GM12878 (cell line): ENCODE measurements at regions not wholly inside any gene's neighbourhood (a gene's known extent, or its start where the extent isn't known, plus 50 kb on each side); places are given as distances from the start of the nearest gene placed in this dataset.

Source experiments
- ATAC-seq: fragments of 200-7000 bp; cut with Tn5 transposase; 3 replicates; pipeline ENCODE4 v1.9.1; 2020; ENCODE audit warnings: mild to moderate bottlenecking, moderate library complexity
- BruUV-seq: library from RNA; stranded (reverse); fragments of 400-500 nt; replicated peaks from 2 replicates; lab custom pipeline; 2021; lab: Mats Ljungman, UMichigan
- CTCF ChIA-PET: fragments of 300-600 bp; sonication (Branson Sonifier 250); formaldehyde crosslinking; extraction: SDS; loops from one replicate; lab custom pipeline; 2021; ENCODE audit warnings: inconsistent platforms; lab: Yijun Ruan, JAX
- POLR2A ChIA-PET: fragments of 350-600 bp; formaldehyde crosslinking; extraction: SDS; loops from one replicate; lab custom pipeline; 2021; ENCODE audit warnings: inconsistent platforms; lab: Charles Lee
- RAD21 ChIA-PET: fragments of 300-600 bp; sonication (Branson Sonifier 250); formaldehyde crosslinking; loops from one replicate; lab custom pipeline; 2023; ENCODE audit warnings: antibody characterized with exemption; ENCODE audit not compliant: unreplicated experiment; lab: Charles Lee
- SMC1A ChIA-PET: fragments of 300-600 bp; sonication (Branson Sonifier 250); formaldehyde crosslinking; loops from one replicate; lab custom pipeline; 2023; ENCODE audit not compliant: unreplicated experiment, uncharacterized antibody; lab: Charles Lee
- DNase-seq: peaks from one replicate; pipeline ENCODE4 v3.0.0-alpha.2; 2011; ENCODE audit warnings: low read depth, low spot score
- FAIRE-seq: peaks from 3 replicates; lab custom pipeline; 2011; peaks lifted over from hg19 to GRCh38; lab: Jason Lieb, UNC
- H2AFZ ChIP-seq: 2 replicates; pipeline ENCODE4 v1.6.0; 2011; ENCODE audit warnings: low read depth, low read length, control low read depth; ENCODE audit not compliant: control insufficient read depth
- H3K27ac ChIP-seq: 2 replicates; pipeline ENCODE4 v1.5.1; 2011; ENCODE audit warnings: control low read depth; ENCODE audit not compliant: control insufficient read depth, insufficient read depth
- H3K27me3 ChIP-seq, 2 experiments: replicated peaks in 1 of 2; 2 replicates each; pipeline versions ENCODE4 v1.6.0 to v1.6.1; 2011; ENCODE audit warnings: low read length in 1 of 2; ENCODE audit not compliant: control insufficient read depth in 2 of 2, insufficient read depth in 2 of 2
- H3K36me3 ChIP-seq, 2 experiments: 2 replicates each; pipeline ENCODE4 v1.5.1; 2011; ENCODE audit warnings: low read length in 1 of 2; ENCODE audit not compliant: control insufficient read depth in 2 of 2, insufficient read depth in 2 of 2
- H3K4me1 ChIP-seq: 2 replicates; pipeline ENCODE4 v1.6.1; 2011; ENCODE audit warnings: mild to moderate bottlenecking, low read length, moderate library complexity, mixed read lengths; ENCODE audit not compliant: control insufficient read depth, insufficient read depth
- H3K4me2 ChIP-seq: 2 replicates; pipeline ENCODE4 v1.6.0; 2011; ENCODE audit warnings: control low read depth; ENCODE audit not compliant: control insufficient read depth, insufficient read depth
- H3K4me3 ChIP-seq: fragments of 200-600 bp; sonication (generic); 2 replicates; pipeline ENCODE4 v1.5.1; 2016
- H3K79me2 ChIP-seq: 2 replicates; pipeline ENCODE4 v1.6.0; 2011; ENCODE audit warnings: low read length; ENCODE audit not compliant: control insufficient read depth, insufficient read depth
- H3K9ac ChIP-seq: 2 replicates; pipeline ENCODE4 v1.8.0; 2011; ENCODE audit warnings: low read length, control low read depth, mixed read lengths; ENCODE audit not compliant: control insufficient read depth, insufficient read depth
- H3K9me3 ChIP-seq: replicated peaks from 3 replicates; pipeline ENCODE4 v1.5.1; 2011; ENCODE audit warnings: mild to moderate bottlenecking, low read length; ENCODE audit not compliant: control insufficient read depth, insufficient read depth
- H4K20me1 ChIP-seq: 2 replicates; pipeline ENCODE4 v1.6.0; 2011; ENCODE audit not compliant: control insufficient read depth, insufficient read depth
- BCLAF1 ChIP-seq: fragments of 450-650 bp; IDR thresholded peaks from 2 replicates; pipeline ENCODE4 v1.6.1; 2017; ENCODE audit warnings: antibody characterized with exemption, mild to moderate bottlenecking, moderate library complexity
- BHLHE40 ChIP-seq, 2 experiments: fragments of 450-650 bp in 1 of 2; IDR thresholded peaks; 2 replicates each; pipeline ENCODE4 v1.6.1; 2011 to 2017; ENCODE audit warnings: low read depth in 2 of 2, borderline replicate concordance in 1 of 2, improper control_type of control experiment in 1 of 2, low read length in 1 of 2, mild to moderate bottlenecking in 1 of 2
- CBX3 ChIP-seq: fragments of 200-600 bp; sonication (generic); IDR thresholded peaks from 2 replicates; pipeline ENCODE4 v1.6.1; 2016; ENCODE audit warnings: low read depth, borderline replicate concordance
- CBX5 ChIP-seq: sonication (generic); IDR thresholded peaks from 2 replicates; pipeline ENCODE4 v1.6.1; 2016; ENCODE audit warnings: low read depth, moderate library complexity, mild to moderate bottlenecking, inconsistent platforms
- CREM ChIP-seq: IDR thresholded peaks from 2 replicates; pipeline ENCODE4 v1.6.1; 2014; ENCODE audit warnings: antibody characterized with exemption, low read depth
- EP300 ChIP-seq, 2 experiments: fragments of 150-350 bp in 1 of 2; IDR thresholded peaks; 2 replicates each; pipeline ENCODE4 v1.6.1; 2011 to 2012; ENCODE audit warnings: low read depth in 2 of 2, low read length in 2 of 2, borderline replicate concordance in 1 of 2, improper control_type of control experiment in 1 of 2, inconsistent platforms in 1 of 2; ENCODE audit not compliant: control insufficient read depth in 1 of 2
- ETV6 ChIP-seq, 2 experiments: fragments of 450-650 bp in 1 of 2; IDR thresholded peaks in 1 of 2; conservative IDR thresholded peaks in 1 of 2; 2 replicates each; pipeline ENCODE4 v1.6.1; 2014; ENCODE audit warnings: antibody characterized with exemption in 1 of 2, borderline replicate concordance in 1 of 2, low read depth in 1 of 2, mild to moderate bottlenecking in 1 of 2, moderate library complexity in 1 of 2
- FOS ChIP-seq: IDR thresholded peaks from 3 replicates; pipeline ENCODE4 v1.6.1; 2011; ENCODE audit warnings: borderline replicate concordance; ENCODE audit not compliant: insufficient read length; ENCODE audit errors: extremely low read depth
- MAX ChIP-seq: IDR thresholded peaks from 2 replicates; pipeline ENCODE4 v1.6.1; 2012; ENCODE audit warnings: low read depth, low read length, improper control_type of control experiment
- POLR2A ChIP-seq: IDR thresholded peaks from 2 replicates; pipeline ENCODE4 v1.6.1; 2011; ENCODE audit warnings: low read depth, mild to moderate bottlenecking, low read length
- SIX5 ChIP-seq: IDR thresholded peaks from 2 replicates; pipeline ENCODE4 v1.6.1; 2011; ENCODE audit warnings: mild to moderate bottlenecking, low read depth, low read length, moderate library complexity; ENCODE audit not compliant: severe bottlenecking
- ZBED1 ChIP-seq: IDR thresholded peaks from 2 replicates; pipeline ENCODE4 v1.6.1; 2016; ENCODE audit warnings: borderline replicate concordance
- WGBS: methylation state at CpG from one replicate; pipeline ENCODE4 v1.1.6; 2016; ENCODE audit warnings: low lambda C conversion rate; ENCODE audit not compliant: insufficient replicate concordance, insufficient coverage; ENCODE audit errors: missing lambda C conversion rate; 5-methylcytosine and 5-hydroxymethylcytosine counted together
- in situ Hi-C: fragments of 300-500 bp; cut with MboI; formaldehyde crosslinking; loops from 9 replicates; pipeline ENCODE4 v1.14.3; 2018; ENCODE audit warnings: mixed read lengths
- intact Hi-C: fragments of 100-400 bp; cut with micrococcal nuclease; formaldehyde crosslinking; loops from one replicate; pipeline ENCODE4 v1.14.2; 2022; ENCODE audit not compliant: unreplicated experiment
- TF ChIP-seq, protein P1 (sequence below): IDR thresholded peaks from 2 replicates; pipeline ENCODE4 v1.6.1; 2012; ENCODE audit warnings: low read depth, low read length, improper control_type of control experiment
- TF ChIP-seq, protein P2 (sequence below): fragments of 450-650 bp; IDR thresholded peaks from 2 replicates; pipeline ENCODE4 v1.6.1; 2016; ENCODE audit warnings: mild to moderate bottlenecking, moderate library complexity, borderline replicate concordance

DNA sequence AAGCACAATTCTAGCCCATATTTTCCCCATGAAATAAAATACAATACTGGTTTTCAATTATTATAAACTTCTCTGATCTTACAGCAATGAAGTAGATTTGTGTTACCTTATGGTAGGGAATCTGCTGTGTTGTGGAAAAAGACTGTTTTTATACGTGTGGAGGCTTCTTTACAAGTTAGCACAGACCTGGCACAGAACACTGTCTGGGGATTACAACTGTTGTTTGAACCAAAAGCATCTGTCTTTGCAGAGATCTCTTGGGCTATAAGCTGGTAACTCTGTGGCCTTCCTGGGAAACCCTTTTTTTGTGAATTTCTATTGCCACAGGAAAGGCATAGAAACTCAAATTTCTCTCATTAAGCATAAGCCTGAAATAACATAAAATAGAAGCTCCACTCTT lies 581.9 kb downstream of the TUSC7 start:
- in situ Hi-C loops (no loop called here), intact Hi-C loops (no loop called here)
- H3K79me2 ChIP-seq: no peaks in the 10 kb centered on the region
- DNase-seq: no peak
- no peak overlapping the region for H3K9ac ChIP-seq
- H3K4me1 ChIP-seq: no peaks in the 10 kb centered on the region
- no peak overlapping the region for H3K4me3 ChIP-seq
- no TSS peak for BruUV-seq
- H3K27me3 ChIP-seq: no peaks in the 10 kb centered on the region
- 0% methylated on average over 1 of the region's 1 CpG for WGBS
- POLR2A ChIA-PET: no interaction called here
- H3K36me3 ChIP-seq: no peaks in the 10 kb centered on the region
- H4K20me1 ChIP-seq: no peaks in the 10 kb centered on the region
- FAIRE-seq: no peak
- CTCF ChIA-PET: no interaction called here
- H3K9me3 ChIP-seq: no peaks in the 10 kb centered on the region
- ATAC-seq: no peak
- no peak overlapping the region for H2AFZ ChIP-seq
- RAD21 ChIA-PET: no interaction called here
- SMC1A ChIA-PET: no interaction called here
- H3K4me2 ChIP-seq: no peak overlapping the region
- H3K27ac ChIP-seq: no peak overlapping the region
- TF ChIP-seq ETV6 (conservative IDR thresholded peaks at IDR 0.05 in 1 of 2, IDR thresholded peaks at IDR 0.05 in 1 of 2; ENCODE audit: borderline replicate concordance in 1 of 2, low read depth in 1 of 2): no peak
- TF ChIP-seq CBX3: no peak
- TF ChIP-seq EP300 (IDR thresholded peaks at IDR 0.05; ENCODE audit: borderline replicate concordance in 1 of 2, control insufficient read depth in 1 of 2, low read depth in 2 of 2, low read length in 2 of 2): no peak
- TF ChIP-seq, protein P1, sequence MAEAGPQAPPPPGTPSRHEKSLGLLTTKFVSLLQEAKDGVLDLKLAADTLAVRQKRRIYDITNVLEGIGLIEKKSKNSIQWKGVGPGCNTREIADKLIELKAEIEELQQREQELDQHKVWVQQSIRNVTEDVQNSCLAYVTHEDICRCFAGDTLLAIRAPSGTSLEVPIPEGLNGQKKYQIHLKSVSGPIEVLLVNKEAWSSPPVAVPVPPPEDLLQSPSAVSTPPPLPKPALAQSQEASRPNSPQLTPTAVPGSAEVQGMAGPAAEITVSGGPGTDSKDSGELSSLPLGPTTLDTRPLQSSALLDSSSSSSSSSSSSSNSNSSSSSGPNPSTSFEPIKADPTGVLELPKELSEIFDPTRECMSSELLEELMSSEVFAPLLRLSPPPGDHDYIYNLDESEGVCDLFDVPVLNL: no peak
- TF ChIP-seq POLR2A: no peak
- TF ChIP-seq ZBED1: no peak
- no peak for TF ChIP-seq CBX5
- no peak for TF ChIP-seq BCLAF1
- no peak for TF ChIP-seq MAX
- TF ChIP-seq, protein P2, sequence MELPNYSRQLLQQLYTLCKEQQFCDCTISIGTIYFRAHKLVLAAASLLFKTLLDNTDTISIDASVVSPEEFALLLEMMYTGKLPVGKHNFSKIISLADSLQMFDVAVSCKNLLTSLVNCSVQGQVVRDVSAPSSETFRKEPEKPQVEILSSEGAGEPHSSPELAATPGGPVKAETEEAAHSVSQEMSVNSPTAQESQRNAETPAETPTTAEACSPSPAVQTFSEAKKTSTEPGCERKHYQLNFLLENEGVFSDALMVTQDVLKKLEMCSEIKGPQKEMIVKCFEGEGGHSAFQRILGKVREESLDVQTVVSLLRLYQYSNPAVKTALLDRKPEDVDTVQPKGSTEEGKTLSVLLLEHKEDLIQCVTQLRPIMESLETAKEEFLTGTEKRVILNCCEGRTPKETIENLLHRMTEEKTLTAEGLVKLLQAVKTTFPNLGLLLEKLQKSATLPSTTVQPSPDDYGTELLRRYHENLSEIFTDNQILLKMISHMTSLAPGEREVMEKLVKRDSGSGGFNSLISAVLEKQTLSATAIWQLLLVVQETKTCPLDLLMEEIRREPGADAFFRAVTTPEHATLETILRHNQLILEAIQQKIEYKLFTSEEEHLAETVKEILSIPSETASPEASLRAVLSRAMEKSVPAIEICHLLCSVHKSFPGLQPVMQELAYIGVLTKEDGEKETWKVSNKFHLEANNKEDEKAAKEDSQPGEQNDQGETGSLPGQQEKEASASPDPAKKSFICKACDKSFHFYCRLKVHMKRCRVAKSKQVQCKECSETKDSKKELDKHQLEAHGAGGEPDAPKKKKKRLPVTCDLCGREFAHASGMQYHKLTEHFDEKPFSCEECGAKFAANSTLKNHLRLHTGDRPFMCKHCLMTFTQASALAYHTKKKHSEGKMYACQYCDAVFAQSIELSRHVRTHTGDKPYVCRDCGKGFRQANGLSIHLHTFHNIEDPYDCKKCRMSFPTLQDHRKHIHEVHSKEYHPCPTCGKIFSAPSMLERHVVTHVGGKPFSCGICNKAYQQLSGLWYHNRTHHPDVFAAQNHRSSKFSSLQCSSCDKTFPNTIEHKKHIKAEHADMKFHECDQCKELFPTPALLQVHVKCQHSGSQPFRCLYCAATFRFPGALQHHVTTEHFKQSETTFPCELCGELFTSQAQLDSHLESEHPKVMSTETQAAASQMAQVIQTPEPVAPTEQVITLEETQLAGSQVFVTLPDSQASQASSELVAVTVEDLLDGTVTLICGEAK: no peak
- TF ChIP-seq CREM: no peak
- no peak for TF ChIP-seq BHLHE40 (IDR thresholded peaks at IDR 0.05; ENCODE audit: borderline replicate concordance in 1 of 2, low read depth in 2 of 2, low read length in 1 of 2)
- no peak for TF ChIP-seq FOS
- TF ChIP-seq SIX5: no peak
